DOHH2 (cell line): ENCODE measurements at regions not wholly inside any gene's neighbourhood (a gene's known extent, or its start where the extent isn't known, plus 50 kb on each side); places are given as distances from the start of the nearest gene placed in this dataset.

Experiments used
- H3F3A ChIP-seq: fragments of 200-600 bp; sonication (generic), shearing (Covaris generic); 2 replicates; pipeline ENCODE4 v1.6.0; 2016; ENCODE audit warnings: antibody characterized with exemption, mild to moderate bottlenecking; ENCODE audit not compliant: control insufficient read depth, insufficient read depth
- H3K27ac ChIP-seq: fragments of 200-600 bp; sonication (generic); 2 replicates; pipeline ENCODE4 v1.5.1; 2014; ENCODE audit warnings: low read depth, mild to moderate bottlenecking, low read length, moderate library complexity
- H3K27me3 ChIP-seq: fragments of 200-600 bp; sonication (generic); 2 replicates; pipeline ENCODE4 v1.6.1; 2014; ENCODE audit warnings: mild to moderate bottlenecking, low read length, mixed read lengths; ENCODE audit not compliant: control insufficient read depth
- H3K36me3 ChIP-seq: fragments of 200-600 bp; sonication (generic); 2 replicates; pipeline ENCODE4 v1.6.1; 2014; ENCODE audit warnings: mild to moderate bottlenecking, low read length, moderate library complexity, mixed read lengths; ENCODE audit not compliant: control insufficient read depth
- H3K4me1 ChIP-seq: fragments of 200-600 bp; sonication (generic); 2 replicates; pipeline ENCODE4 v1.6.1; 2014; ENCODE audit warnings: mild to moderate bottlenecking, low read length, mixed read lengths; ENCODE audit not compliant: control insufficient read depth
- H3K4me2 ChIP-seq: fragments of 200-600 bp; sonication (generic); 2 replicates; pipeline ENCODE4 v1.6.0; 2014; ENCODE audit warnings: mild to moderate bottlenecking, low read length, moderate library complexity
- H3K4me3 ChIP-seq: fragments of 200-600 bp; sonication (generic); 2 replicates; pipeline ENCODE4 v1.5.1; 2014; ENCODE audit warnings: mild to moderate bottlenecking, low read length, mixed read lengths
- H3K79me2 ChIP-seq: fragments of 200-600 bp; sonication (generic); 2 replicates; pipeline ENCODE4 v1.6.1; 2014; ENCODE audit warnings: mild to moderate bottlenecking, low read length, mixed read lengths; ENCODE audit not compliant: control insufficient read depth
- H3K9me2 ChIP-seq: fragments of 200-600 bp; sonication (generic); replicated peaks from 2 replicates; pipeline ENCODE4 v1.6.1; 2014; ENCODE audit warnings: mild to moderate bottlenecking, low read length, mixed read lengths; ENCODE audit not compliant: control insufficient read depth
- H3K9me3 ChIP-seq: fragments of 200-600 bp; sonication (generic); 2 replicates; pipeline ENCODE4 v1.6.1; 2014; ENCODE audit warnings: antibody characterized with exemption, low read length, mixed read lengths; ENCODE audit not compliant: control insufficient read depth, insufficient read depth
- H4K20me1 ChIP-seq: fragments of 200-600 bp; sonication (generic); 2 replicates; pipeline ENCODE4 v1.6.0; 2014; ENCODE audit warnings: low read depth, mild to moderate bottlenecking, antibody characterized with exemption, low read length, moderate library complexity; ENCODE audit not compliant: control insufficient read depth, insufficient read depth
- CTCF ChIP-seq: fragments of 200-600 bp; sonication (generic); IDR thresholded peaks from one replicate; pipeline ENCODE4 v1.5.1; 2014; ENCODE audit warnings: antibody characterized with exemption, mild to moderate bottlenecking, low read depth, low read length; ENCODE audit not compliant: poor library complexity, severe bottlenecking
- EZH2phosphoT487 ChIP-seq: fragments of 200-600 bp; sonication (generic); IDR thresholded peaks from 2 replicates; pipeline ENCODE4 v1.6.1; 2017; ENCODE audit warnings: borderline replicate concordance, mild to moderate bottlenecking, antibody characterized with exemption, low read length, moderate library complexity, mixed read lengths

GRCh38 chr6:139515511-139515910 lies 141.1 kb upstream of the CITED2 start:
- no peaks in the 10 kb centered on the region for H3F3A ChIP-seq
- H3K4me1 ChIP-seq = no peaks in the 10 kb centered on the region
- H3K79me2 ChIP-seq = no peaks in the 10 kb centered on the region
- H3K4me2 ChIP-seq = no peak overlapping the region
- H3K27ac ChIP-seq = no peak overlapping the region
- H3K9me2 ChIP-seq = no peaks in the 10 kb centered on the region
- H3K4me3 ChIP-seq = no peak overlapping the region
- no peaks in the 10 kb centered on the region for H3K36me3 ChIP-seq
- H3K27me3 ChIP-seq = no peaks in the 10 kb centered on the region
- no peaks in the 10 kb centered on the region for H3K9me3 ChIP-seq
- TF ChIP-seq CTCF = no peak
- TF ChIP-seq EZH2phosphoT487 = no peak
- H4K20me1 ChIP-seq = no peaks in the 10 kb centered on the region

GRCh38 chr6:139514819-139515218 lies 140.4 kb upstream of the CITED2 start:
- Histone ChIP-seq H3K4me3 (no peak overlapping the region), H3K27me3 (no peaks in the 10 kb centered on the region), H3K4me1 (no peaks in the 10 kb centered on the region), H3K36me3 (no peaks in the 10 kb centered on the region), H3K9me3 (no peaks in the 10 kb centered on the region), H3F3A (no peaks in the 10 kb centered on the region), H3K79me2 (no peaks in the 10 kb centered on the region), H3K9me2 (no peaks in the 10 kb centered on the region), H4K20me1 (no peaks in the 10 kb centered on the region), H3K27ac (no peak overlapping the region), H3K4me2 (no peak overlapping the region)
- TF ChIP-seq CTCF (no peak), EZH2phosphoT487 (no peak)

- no peaks in the 10 kb centered on the region for H3K27me3 ChIP-seq
- H3F3A ChIP-seq = no peaks in the 10 kb centered on the region
- no peaks in the 10 kb centered on the region for H4K20me1 ChIP-seq
- no peaks in the 10 kb centered on the region for H3K4me1 ChIP-seq
- H3K36me3 ChIP-seq = no peaks in the 10 kb centered on the region
- H3K4me2 ChIP-seq = no peak overlapping the region
- no peak overlapping the region for H3K27ac ChIP-seq
- H3K79me2 ChIP-seq = no peaks in the 10 kb centered on the region
- H3K4me3 ChIP-seq = no peak overlapping the region
- H3K9me2 ChIP-seq = no peaks in the 10 kb centered on the region
- TF ChIP-seq CTCF (no peak), EZH2phosphoT487 (no peak)
- H3K9me3 ChIP-seq = no peaks in the 10 kb centered on the region
Observed at GRCh38 chr6:139510040-139510790, 135.8 kb upstream of the CITED2 start.

- H3K9me2 ChIP-seq = no peaks in the 10 kb centered on the region
- H3K79me2 ChIP-seq = no peaks in the 10 kb centered on the region
- no peak overlapping the region for H3K4me2 ChIP-seq
- H3K4me3 ChIP-seq = no peak overlapping the region
- H3K27ac ChIP-seq = no peak overlapping the region
- H3F3A ChIP-seq = no peaks in the 10 kb centered on the region
- TF ChIP-seq CTCF (no peak), EZH2phosphoT487 (no peak)
- H3K36me3 ChIP-seq = no peaks in the 10 kb centered on the region
- H3K9me3 ChIP-seq = no peaks in the 10 kb centered on the region
- H3K4me1 ChIP-seq = no peaks in the 10 kb centered on the region
- no peaks in the 10 kb centered on the region for H4K20me1 ChIP-seq
- H3K27me3 ChIP-seq = no peaks in the 10 kb centered on the region
Observed at GRCh38 chr6:139509167-139509566, 134.7 kb upstream of the CITED2 start.
